HepG2 (cell line): ENCODE measurements at regions not wholly inside any gene's neighbourhood (a gene's known extent, or its start where the extent isn't known, plus 50 kb on each side); places are given as distances from the start of the nearest gene placed in this dataset.

Experiments
- NCOA1 ChIP-seq: sonication (generic); formaldehyde crosslinking; IDR thresholded peaks from 2 replicates; pipeline ENCODE4 v1.9.0; 2021; ENCODE audit warnings: missing genetic modification reagents
- RBAK ChIP-seq: sonication (generic); formaldehyde crosslinking; IDR thresholded peaks from 2 replicates; pipeline ENCODE4 v1.5.1; 2020; ENCODE audit warnings: mild to moderate bottlenecking, missing genetic modification reagents
- SNAPC4 ChIP-seq: sonication (generic); formaldehyde crosslinking; IDR thresholded peaks from 2 replicates; pipeline ENCODE4 v1.4.0; 2020; ENCODE audit warnings: mild to moderate bottlenecking, missing genetic modification reagents
- TFDP2 ChIP-seq: sonication (generic); formaldehyde crosslinking; IDR thresholded peaks from 2 replicates; pipeline ENCODE4 v1.4.0; 2020; ENCODE audit warnings: missing genetic modification reagents
- ZBTB43 ChIP-seq: sonication (generic); formaldehyde crosslinking; conservative IDR thresholded peaks from 2 replicates; pipeline ENCODE4 v1.4.0; 2020; ENCODE audit warnings: missing genetic modification reagents
- ZUFSP ChIP-seq: sonication (generic); formaldehyde crosslinking; IDR thresholded peaks from 2 replicates; pipeline ENCODE4 v1.9.0; 2021; ENCODE audit warnings: missing genetic modification reagents, mild to moderate bottlenecking, borderline replicate concordance

GRCh38 chr17:11002417-11002816 is 164.5 kb upstream of the PIRT start (continued):
- TF ChIP-seq TFDP2 (CRISPR knock-in tag) (no peak), RBAK (no peak), NCOA1 (no peak), ZBTB43 (CRISPR knock-in tag) (no peak), SNAPC4 (no peak), ZUFSP (no peak)
